ENCODE measurements at regions not wholly inside any gene's neighbourhood (a gene's known extent, or its start where the extent isn't known, plus 50 kb on each side); places are given as distances from the start of the nearest gene placed in this dataset.

- TF ChIP-seq CTCF (conservative IDR thresholded peaks at IDR 0.05 in 1 of 2, IDR thresholded peaks at IDR 0.05 in 1 of 2; ENCODE audit: low read depth in 1 of 2, low read length in 2 of 2) (no peak), EZH2 (IDR thresholded peaks at IDR 0.05; ENCODE audit: low read length, missing control alignments) (no peak)
Measured at GRCh38 chr2:196294516-196294909, 123.1 kb upstream of the STK17B start.
